Epithelial cell of esophagus (primary cell): ENCODE measurements at regions not wholly inside any gene's neighbourhood (a gene's known extent, or its start where the extent isn't known, plus 50 kb on each side); places are given as distances from the start of the nearest gene placed in this dataset.

Experiments
- DNase-seq: peaks from one replicate; pipeline ENCODE4 v3.0.0; 2010; ENCODE audit warnings: low read depth
- H3K4me3 ChIP-seq: 2 replicates; pipeline ENCODE4 v1.5.1; 2011; ENCODE audit warnings: mild to moderate bottlenecking, low read length, control low read depth
- TF ChIP-seq, protein P1 (sequence below): IDR thresholded peaks from 2 replicates; pipeline ENCODE4 v1.5.1; 2011; ENCODE audit warnings: low read depth, mild to moderate bottlenecking, low read length, control low read depth, inconsistent platforms; ENCODE audit not compliant: insufficient read depth; ENCODE audit errors: missing control alignments

DNA sequence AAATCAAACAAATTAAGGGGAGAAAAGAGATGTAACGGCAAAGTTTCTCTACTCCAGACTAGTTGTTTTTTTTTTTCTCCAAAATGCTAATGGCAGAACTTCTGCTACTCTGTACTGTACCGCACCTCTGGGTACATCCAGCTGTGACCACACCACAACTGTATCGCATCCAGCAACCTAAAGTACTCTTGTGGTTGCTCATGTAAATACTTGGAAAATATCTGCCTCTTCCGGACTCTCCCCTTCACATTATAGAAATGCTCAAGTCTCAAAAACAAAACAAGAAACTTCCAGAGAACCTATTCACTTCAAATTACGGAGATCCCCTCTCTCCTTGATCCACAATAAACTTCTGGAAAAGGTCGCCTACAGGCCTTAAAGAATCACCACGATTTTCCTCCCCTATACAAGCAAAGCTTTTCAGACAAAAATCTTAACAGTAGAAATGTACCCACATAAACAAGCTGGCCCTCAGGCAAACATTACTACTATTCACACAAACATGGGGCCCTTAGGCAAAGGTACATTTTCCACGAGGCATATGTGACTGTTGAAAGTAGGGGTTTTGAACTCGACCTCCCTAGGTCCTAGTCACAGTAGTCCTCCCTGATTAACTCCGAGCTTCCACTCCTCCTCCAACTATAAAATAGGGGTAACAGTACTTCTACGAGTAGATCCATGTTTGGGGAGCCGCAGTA is 222.9 kb upstream of the MKLN1 start:
- DNase-seq: no peak
- H3K4me3 ChIP-seq: no peak overlapping the region

DNA sequence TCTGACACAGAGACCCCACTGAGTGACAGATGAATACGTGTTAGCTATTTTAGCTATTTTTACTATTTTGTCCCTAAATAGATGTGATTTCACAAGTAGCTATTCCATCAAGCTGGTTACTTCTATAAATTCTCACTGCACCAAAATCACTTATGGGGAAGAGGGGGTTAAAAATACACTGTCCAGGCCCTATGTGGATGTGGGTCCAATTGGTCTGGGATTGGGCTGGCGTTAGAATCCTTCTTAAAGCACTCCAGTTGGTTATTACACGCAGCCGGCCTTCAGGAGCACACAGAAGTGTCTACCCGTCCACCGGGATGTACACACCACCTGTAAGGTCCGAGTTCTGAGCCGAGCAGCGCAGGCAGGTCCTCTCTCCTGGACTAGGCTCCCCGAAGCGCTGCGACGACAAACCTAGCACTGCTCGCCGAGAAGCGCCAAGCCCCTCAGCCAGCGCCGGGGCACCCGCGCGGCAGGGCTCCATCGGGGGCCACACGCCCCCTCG is 222.3 kb upstream of the MKLN1 start:
- H3K4me3 ChIP-seq: peak overlapping the region; percentile 38
- peak; percentile 30 for DNase-seq
- TF ChIP-seq, protein P1, sequence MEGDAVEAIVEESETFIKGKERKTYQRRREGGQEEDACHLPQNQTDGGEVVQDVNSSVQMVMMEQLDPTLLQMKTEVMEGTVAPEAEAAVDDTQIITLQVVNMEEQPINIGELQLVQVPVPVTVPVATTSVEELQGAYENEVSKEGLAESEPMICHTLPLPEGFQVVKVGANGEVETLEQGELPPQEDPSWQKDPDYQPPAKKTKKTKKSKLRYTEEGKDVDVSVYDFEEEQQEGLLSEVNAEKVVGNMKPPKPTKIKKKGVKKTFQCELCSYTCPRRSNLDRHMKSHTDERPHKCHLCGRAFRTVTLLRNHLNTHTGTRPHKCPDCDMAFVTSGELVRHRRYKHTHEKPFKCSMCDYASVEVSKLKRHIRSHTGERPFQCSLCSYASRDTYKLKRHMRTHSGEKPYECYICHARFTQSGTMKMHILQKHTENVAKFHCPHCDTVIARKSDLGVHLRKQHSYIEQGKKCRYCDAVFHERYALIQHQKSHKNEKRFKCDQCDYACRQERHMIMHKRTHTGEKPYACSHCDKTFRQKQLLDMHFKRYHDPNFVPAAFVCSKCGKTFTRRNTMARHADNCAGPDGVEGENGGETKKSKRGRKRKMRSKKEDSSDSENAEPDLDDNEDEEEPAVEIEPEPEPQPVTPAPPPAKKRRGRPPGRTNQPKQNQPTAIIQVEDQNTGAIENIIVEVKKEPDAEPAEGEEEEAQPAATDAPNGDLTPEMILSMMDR: no peak

More for the DNA sequence above, 222.9 kb upstream of the MKLN1 start:
- TF ChIP-seq, protein P1: no peak

DNA sequence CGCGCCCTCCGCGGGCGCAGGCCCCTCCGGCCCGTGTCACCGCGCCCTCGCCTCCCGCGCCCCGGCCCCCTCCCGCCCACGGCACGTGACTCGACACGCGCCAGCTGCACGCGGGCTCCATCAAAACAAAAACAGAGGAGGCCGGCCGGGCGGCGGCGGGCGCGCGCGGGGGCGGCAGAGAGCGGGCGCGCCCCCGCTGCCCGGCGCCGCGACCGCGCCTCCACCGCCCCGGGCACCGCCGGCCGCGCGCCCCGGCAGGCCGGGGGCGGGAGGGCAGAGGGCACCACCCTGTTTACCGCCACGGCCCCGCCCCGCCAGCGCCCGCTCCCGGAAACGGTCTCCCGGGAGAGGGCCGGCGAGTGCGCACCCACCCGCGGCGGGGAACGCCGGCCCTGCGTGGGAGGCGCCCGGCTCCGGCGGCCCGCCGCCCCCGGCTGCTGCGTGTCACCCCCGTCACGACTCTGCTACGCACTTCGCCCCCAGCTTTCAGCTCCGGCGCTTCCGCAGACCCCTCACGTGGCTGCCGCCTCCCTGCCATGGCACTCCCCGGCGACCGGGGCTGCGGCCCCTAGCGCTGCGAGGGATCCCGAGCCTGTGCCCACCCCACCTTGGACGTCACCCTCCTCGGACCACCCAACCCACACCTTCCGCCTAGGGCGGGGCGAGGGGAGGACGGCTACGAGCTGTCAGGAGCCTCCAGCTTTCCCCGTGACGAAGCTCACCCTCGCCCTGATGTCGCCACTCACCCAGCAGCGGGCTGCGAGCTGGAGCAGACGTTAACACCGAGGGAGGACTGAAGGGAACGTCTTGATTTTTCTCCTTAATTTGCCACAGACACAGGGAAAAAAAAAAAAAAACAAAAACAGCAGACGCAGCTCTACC is 221.6 kb upstream of the MKLN1 start:
- peak overlapping the region; percentile 81 for H3K4me3 ChIP-seq
- TF ChIP-seq, protein P1: no peak
- DNase-seq: peak; percentile 70

DNA sequence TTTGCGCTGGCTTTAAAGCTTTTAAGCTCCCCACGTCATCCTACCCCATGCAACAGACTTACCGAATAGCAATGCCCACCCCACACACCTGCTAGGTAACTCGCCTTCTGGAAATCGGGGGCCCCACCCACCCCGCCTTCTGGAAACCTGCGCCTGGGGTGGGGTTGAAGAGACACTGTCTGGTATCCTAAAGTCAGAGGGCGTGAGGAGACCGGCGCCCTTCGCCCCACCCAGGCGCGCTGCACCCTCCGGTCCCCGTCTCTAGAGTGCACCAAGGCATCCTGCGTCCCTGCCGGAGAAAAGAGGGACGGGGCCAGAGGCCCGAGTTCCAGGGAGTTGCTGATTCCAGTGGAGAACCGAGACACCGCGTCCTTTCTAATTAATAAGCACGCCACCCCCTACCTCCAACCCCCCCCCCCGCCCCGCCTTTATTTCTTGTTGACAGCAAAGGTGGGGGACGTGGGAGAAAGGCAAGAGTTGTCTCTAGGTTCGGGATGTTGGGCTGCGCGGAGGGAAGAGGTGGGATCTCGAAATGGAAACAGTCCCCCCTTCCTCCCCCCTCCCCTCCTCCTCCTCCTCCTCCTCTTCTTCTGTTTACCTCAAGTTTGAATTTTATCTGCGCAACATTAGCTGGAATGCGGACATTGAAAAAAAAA is 220.9 kb upstream of the MKLN1 start:
- H3K4me3 ChIP-seq: peak overlapping the region; percentile 81
- DNase-seq: no peak
- TF ChIP-seq, protein P1: peak; percentile 2

DNA sequence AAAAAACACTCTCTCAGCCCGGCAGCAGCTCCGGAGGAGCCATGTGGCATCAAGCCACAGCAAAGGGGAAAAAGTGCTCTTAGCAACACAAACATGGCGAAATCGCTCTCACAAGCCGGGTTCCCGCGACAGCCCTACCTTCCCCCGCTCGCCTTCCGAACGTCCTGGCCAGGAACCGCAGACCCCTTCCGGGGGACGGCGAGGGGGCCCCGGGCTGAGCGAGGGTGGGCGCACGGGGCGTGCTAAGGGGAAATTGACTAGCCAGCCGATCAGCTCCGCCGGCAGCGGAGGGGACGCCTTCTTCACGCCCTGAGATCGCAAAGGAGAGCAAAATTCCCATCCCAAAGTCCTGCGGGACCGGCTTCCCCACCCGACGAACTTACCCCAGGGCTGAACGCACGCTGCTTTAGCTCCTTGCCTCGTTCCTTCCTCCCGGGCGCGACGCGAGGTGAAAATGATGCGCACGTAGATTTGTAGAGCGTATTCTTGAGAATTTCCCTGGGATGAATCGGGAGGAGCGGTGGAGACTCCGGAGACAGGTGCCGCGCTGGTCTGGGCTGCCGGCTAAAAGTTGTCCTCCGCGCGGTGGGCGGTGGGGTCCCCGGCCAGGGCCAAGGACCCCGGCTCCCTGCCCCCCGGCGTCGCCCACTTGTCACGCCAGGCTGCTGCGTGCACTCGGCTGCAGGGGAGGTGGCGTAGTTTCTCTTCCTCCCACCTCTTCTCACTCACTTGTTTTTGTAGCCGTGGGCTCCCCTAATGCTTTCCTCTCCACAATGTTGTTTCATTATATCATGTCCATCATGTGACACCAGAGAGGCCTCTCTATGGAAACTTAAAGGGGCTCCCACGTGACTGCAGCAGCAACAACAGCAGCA is 220.1 kb upstream of the MKLN1 start:
- TF ChIP-seq, protein P1: no peak
- peak; percentile 56 for DNase-seq
- peak overlapping the region; percentile 81 for H3K4me3 ChIP-seq
